HG03439 (cell line): ENCODE measurements at regions not wholly inside any gene's neighbourhood (a gene's known extent, or its start where the extent isn't known, plus 50 kb on each side); places are given as distances from the start of the nearest gene placed in this dataset.

Source experiments
- ATAC-seq: cut with Tn5 transposase; IDR thresholded peaks from one replicate; pipeline ENCODE4 v1.9.1; 2021; ENCODE audit warnings: mild to moderate bottlenecking, moderate library complexity; ENCODE audit not compliant: unreplicated experiment

DNA sequence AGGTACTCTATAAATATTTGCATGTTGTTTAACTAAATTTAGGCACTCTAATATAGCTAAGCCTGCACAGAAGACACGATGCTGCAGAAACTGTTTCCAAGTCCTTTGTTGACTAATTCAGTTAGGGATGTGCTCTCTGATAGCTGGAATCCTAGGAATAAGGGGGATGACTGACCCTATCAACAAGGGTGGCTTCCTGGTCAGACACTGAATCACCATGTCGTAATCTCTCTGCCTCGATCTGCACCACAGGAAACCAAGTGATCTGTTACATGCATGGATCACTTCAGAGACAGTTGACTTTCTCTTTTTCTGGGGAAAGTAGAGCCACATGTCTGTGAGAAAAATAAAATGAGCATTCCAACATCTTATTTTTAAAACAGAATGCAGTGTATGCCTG lies 169.1 kb downstream of the GUCY2F start:
- ATAC-seq = no peak

DNA sequence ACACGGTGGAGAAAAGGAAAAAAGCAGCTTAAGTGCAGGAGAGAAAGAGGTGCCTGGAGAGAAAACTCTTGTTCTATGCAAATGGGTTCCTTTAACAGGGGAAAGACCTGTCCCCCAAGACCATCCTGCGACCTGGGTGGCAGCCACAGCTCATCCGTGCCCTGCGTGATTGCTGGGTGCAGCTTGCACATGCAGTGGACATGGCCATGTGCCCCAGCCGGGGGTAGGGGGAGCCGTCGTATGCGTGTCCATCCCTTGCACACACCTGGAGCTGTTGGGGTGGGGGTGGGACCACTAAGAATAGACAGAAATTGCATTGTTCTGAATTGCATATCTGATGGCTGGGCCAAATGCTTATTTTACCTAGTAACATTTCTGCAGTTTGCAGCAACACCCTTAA lies 171.9 kb downstream of the GUCY2F start:
- ATAC-seq = no peak

DNA sequence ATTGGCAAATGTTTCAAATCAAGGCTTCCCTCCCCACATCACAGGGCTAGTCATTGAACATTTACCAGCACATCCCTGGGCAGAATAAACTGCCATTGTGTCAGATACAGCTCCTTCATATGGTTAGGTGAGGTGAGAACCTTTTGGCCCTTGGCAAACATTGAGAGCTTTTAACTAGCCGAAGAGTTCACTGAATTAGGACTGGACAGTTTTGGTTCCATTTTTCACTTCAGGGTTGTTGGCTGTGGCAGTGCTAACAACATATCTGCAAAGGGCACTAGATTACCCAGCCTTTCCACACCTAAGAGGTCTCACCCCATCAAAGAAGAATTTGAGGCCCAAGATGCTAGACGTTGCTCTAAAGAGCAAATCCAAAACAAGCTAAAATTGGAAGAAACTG lies 180.7 kb downstream of the GUCY2F start:
- ATAC-seq = no peak

DNA sequence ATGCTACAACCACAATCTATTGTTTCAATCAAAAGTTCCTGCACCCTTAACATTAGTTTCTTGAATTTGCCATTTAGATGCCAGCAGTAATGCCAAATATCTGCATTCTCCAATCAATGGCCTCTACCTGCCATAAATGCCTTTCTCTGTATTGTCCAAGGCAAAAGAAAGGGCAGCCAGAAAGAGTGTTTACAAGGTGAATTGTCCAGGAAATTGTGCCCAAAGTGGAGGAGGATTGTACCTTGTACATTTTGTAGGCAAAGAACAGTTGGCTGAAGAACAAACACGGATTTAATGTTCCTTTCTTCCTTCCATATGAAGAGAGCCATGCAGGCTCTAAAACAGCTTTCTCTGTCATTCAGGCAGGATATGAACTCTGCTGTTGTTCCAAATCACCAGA lies 181.5 kb downstream of the GUCY2F start:
- no peak for ATAC-seq

DNA sequence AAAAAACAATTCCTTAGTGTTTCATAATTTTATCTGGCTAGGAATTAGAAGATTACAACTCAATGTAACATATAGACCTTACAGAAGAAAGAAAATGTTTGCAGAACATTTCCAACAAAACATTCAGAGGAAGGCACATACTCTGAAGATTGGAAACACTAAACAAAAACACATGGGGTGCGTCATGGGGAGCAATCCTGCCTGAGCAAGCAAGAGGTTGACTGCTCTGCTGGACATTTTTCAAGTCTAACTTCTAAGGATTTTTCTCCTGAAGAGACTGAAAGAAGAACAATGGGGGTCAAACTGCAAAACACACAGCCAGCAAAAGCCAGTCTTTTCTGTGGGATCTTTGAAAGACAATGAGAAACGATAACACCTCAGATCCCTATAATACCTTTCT lies 182.8 kb downstream of the GUCY2F start:
- ATAC-seq = no peak

DNA sequence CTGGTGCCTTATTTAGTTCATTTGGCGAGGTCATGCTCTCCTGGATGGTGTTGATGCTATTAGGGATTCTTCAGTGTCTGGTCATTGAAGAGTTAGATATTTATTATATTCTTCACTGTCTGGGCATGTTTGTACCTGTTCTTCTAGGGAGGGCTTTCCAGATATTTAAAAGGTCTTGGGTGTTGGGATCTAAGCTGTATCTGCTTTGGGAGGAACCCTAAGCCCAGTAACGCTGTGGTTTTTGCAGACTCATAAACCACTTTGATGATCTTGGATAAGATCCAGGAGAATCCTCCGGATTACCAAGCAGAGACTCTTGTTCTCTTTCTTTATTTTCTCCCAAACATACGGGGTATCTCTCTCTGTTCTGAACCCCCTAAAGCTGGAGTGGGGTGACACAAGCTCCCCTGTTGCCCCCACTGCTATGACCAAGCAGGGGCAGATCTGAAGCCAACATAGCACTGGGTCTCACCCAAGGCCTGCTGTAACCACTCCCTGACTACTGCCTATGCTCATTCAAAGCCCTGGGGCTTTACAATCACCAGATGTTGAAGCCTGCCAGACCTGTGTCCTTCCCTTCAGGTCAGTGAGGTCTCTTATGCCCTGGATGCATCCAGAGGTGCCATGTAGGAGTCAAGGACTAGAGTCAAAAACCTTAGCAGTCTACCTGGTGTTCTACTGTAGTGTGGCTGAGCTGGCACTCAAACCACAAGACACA lies 187.6 kb downstream of the GUCY2F start:
- ATAC-seq = no peak

DNA sequence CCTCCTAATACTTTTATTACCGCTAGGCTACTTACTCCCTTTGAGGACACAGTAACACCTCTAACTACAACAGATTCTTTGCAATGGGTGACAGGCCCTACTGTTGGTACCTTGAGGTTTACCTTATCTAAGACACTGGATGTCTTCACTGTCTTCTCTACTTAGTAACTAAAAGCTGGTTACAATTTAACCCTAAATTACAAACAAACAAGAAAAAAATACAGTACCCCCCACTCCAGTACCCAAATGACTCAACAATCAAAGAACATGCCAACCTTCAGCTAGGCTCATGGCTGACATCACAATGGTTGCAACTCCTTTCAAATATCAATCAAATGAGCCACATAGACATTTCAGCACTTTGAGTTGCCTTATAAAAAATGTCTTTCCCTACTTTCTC lies 198.0 kb downstream of the GUCY2F start:
- no peak for ATAC-seq

DNA sequence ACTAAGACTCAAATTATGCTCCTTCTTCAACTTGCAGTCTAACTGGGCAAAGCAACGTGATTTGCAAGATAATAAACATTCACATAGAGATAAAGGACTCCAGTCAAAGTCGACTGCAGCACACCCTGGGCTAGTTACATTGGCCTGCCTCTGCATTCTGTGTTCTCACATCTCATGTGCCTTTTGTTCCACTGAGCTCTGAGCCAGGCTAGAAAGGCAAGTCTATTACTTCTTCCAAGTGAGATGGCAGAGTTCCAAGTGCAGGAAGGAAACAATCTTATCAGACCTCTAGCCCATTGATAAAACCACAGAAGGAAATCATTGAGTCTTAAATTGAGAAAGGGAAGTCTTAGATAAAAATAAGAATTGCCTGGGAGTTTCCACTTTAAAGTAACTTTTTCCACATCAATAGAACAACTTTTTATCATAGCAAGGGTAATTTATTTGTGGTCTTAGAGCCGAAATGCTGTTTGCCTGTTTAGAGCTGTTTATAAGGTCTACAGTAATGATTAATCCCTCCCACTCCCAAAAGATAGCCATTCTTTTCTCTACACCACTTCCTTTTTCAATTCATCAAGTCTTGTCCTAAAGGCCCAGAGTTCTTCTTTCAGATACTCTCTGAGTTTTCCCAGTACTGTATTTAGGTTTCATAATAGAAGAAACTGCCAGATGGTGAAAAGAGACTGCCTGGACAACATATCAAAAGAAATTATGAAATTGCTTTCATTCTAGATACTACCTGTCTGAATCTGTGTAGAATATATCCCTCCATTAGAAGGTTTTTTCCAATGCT lies 200.2 kb downstream of the GUCY2F start:
- ATAC-seq = no peak

DNA sequence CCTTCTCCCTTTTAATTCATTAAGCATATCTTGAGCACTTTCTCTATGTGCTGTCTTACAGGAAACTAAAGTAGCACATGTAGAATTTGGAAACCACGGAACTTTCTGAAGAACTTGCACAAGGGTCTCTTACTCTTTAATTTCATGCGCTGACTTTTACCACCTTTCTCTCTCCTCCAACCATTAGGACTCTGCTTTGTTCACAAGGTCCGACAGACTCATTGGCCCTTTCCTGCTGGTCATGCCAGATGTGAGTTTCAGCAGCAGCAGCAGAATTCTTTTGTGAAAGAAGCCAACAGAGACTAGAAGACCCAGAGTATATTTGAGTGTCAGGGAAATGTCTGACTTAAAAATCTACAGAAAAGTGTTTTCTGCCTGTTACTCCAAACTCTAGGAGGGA lies 207.1 kb downstream of the GUCY2F start:
- no peak for ATAC-seq

DNA sequence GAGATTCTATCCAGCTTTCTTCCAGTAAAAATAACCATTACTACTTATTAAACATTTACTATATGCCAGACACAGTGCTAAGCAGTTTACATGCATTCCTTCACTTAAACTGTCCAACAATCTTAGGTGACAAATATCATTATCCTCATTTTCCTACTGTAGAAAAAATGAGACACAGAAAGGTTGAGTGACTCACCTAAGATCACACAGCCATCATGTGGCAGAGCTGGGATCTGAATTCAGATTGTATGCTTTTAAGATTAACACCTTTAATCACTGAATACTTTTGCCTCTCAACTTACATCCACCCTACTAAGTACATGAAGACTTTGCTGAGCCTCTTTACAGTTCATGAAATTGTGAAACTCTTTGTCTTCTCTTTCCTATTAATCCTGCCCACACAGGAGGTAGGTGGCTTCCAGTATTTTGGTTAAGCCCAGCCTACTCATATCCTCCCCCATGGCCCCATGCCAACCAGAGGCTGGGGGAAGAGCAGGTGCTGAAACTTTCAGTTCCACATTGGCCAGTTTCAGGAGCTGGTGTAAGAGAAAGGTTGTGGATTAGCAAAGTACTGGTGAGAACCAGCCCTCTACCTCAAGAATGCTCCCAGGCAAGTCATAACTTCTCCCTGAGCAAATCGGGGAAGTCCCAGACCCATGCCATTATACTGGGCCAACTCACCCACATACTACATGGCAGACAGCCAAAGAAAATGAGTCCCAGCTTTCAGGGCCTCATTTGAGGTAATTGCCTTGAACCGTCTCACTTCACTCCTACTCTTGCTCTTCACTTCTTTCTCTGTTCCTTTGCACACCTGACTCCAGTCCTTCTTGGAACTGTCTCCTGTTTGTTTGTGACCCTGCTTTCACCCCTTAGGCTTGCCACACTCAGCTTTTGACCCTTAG lies 211.1 kb downstream of the GUCY2F start:
- ATAC-seq = peak; percentile 98

DNA sequence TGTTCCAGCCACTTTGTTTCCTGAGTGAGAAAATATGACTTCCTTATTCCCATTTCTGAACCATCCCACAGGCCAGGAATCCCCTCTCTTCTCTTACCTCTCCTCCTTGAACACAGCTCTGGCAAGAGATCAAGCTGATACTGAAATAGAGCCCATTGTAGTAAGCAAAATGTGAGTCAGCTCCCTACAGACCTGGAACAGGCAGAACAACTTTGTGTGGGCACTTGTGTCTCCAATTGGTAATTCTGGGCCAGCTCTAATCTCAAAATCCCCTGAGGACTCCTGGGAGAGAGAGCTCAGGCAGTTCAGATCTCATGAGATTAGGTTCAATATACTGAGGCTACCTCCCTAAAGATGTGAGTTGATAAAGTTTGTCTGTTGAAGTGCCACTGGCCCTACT lies 213.5 kb downstream of the GUCY2F start:
- no peak for ATAC-seq

DNA sequence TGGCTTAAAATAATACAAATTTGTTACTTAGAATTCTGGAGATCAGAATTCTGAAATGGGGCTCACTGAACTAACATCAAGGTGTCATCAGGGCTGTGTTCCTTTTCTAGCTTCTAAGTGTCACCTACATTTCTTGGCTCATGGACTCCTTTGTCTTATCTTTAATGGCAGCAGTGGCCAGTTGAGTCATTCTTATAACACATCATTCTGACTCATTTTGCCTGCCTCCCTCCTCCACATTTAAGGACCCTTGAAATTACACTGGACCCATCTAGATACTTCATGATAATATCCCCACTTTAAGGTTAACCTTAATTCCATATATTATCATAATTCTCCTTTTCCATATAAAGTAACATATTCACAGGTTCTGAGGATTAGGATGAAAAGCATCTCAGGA lies 215.9 kb downstream of the GUCY2F start:
- no peak for ATAC-seq

DNA sequence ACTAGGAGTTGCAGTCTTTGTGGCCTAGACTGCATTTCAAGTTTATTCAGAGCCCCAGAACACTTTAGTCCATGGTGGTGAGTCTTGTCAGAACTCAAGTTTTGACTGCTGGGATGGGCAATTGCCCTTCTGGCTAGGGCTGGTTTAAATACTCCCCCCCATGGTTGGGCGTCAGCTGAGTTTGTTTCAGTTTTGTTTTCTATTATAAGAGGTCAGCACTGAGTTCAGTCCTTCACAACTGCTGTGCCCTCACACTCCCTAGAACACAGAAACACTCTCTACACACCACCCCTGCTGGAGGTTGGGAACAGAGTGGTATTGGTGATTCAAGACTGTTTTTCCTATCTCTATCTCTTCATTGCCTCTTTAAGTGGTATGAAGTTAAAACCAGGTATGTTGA lies 217.0 kb downstream of the GUCY2F start:
- peak; percentile 85 for ATAC-seq

DNA sequence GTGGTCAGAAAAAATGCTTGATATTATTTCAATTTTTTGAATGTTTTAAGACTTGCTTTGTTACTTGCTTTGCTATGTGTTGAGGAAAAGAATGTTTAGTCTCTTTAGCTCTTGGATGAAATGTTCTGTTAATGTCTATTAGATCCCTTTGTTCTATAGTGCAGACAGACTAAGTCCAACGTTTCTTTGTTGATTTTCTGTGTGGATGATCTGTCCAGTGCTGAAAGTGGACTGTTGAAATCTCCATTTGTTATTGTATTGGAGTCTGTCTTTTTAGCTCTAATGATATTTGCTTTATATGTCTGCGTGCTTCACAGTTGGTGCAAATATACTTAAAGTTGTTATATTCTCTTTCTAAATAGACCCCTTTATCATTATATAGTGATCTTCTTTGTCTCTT lies 220.6 kb downstream of the GUCY2F start:
- ATAC-seq = no peak

DNA sequence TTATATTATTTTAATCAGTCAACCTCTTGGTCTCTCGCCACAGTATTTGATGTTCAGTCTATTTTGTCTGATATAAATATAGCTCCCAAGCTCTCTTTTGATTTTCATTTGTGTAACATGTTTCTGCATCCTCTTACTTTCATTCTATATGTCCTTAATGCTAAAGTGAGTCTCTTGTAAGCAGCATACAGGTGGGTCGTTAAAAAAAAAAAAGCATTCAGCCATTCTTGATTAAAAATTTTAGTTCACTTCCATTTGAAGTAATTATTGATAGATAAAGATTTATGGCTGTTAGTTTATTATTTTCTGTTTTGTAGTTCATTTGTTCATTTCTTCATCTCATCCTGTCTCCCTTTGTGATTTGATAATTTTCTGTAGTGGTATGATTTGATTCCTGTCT lies 229.1 kb downstream of the GUCY2F start:
- no peak for ATAC-seq

DNA sequence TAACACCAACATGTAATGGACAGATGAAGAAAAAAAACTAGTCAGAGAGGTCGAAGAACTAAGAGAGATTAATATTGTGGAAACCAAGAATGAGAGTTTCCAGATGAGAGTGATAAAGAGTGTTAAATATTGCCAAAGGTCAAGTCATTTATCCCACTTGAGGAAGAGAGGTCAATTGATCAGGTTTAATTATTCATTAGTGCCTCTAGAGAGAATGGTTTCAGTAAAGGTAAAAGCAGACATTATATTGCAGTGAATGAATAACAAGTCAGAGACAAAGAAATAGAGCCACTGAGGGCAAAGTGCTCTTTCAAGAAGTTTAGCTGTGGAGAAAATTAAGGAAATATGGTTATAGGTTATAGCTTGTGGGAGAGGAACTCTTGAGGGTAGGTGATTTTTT lies 263.1 kb downstream of the GUCY2F start:
- ATAC-seq = no peak

DNA sequence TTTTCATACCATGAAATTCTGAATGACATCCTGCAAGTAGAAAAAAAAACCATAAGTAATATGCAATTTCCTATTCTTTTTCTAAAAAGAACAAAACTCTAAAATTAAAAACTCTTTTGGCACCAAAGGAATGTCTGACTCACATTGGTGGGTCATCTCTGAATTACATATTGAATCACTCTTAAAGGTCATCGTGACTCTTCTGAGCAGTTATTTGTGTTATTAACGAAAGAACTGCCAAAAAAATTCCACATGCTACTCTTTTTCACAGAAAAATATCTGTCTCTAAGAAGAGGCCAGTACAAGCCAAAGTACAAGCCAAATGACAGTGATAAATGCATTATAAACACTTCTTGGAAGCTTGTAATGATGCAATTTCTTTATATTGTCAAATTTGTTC lies 282.2 kb downstream of the GUCY2F start:
- ATAC-seq = no peak

DNA sequence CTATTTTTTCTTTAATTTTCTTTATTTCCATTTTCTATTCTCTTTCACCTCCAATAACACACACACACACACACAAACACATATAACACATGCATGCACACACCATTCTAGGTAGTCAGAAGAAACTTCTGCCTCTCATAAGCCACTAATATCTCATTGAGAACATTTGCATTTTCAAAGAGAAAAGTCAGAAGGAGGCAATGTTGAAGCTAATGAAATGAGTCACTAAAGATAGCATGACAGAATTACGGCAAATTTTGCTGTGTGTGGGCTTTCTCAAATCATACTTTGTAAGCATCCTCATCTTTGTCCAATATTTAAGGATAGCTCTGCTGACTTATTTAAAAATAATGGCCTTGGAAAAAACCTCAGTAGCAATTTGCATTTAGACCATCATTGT lies 291.3 kb downstream of the GUCY2F start:
- peak; percentile 70 for ATAC-seq

DNA sequence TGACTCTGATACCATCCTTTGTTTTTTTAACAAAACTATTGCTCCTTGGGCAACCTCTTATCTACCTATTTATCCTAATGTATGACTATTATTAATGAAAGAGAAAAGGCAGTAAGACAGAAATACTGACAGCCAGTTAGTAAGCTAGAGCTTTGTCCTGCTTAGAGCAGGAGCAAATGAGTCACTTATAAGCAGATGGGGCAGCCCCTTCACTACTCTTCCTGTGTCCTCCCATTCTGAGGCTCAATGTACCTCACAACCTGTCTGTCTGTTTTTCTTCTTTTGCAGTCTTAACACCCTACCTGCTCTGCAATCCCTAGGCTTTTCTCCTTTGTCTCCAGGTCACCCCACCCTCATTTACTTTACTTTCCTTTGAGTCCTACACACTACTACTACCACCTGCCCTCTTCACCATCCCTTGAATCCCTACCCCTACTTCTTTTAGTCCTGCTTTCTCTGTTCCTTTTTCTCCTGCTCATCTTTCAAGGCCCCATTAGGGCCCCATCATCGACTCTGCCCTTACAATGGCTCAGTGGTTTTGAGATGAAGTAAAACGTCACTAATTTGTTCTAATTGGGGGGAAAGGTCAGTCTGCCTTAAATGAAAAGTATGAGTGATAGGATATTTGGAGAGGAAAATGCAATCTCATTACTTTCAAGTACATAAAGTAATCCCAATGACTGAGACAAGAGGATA lies 294.3 kb downstream of the GUCY2F start:
- peak; percentile 76 for ATAC-seq

DNA sequence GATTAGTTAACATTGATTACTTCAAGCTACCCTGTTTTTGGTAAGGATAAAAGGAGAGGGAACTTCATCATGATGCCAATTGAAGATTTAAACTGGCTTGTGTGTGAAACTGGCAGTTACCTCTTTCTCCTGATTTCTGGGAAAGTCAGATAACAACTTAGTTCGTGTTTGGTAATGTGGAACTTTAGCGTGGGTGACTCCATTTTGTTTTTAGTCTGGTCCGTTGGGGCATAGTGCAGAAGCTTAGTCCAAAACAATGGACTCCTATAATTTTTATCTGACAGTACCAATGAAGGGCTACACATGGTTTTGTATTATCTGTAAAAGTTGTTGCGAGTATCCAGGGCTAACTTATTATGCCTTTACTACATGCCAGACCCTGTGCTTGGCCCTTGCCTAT lies 294.9 kb downstream of the GUCY2F start:
- ATAC-seq = no peak
